K562 (cell line): ENCODE measurements at regions not wholly inside any gene's neighbourhood (a gene's known extent, or its start where the extent isn't known, plus 50 kb on each side); places are given as distances from the start of the nearest gene placed in this dataset.

Experiments
- CTCF ChIP-seq, 3 experiments: IDR thresholded peaks in 2 of 3; conservative IDR thresholded peaks in 1 of 3; 2 replicates each; pipeline ENCODE4 v1.5.1; 2011 to 2012; ENCODE audit warnings: low read length in 3 of 3, mild to moderate bottlenecking in 3 of 3, control low read depth in 2 of 3, improper control_type of control experiment in 1 of 3, inconsistent platforms in 1 of 3, low read depth in 1 of 3, mixed read lengths in 1 of 3, moderate library complexity in 1 of 3; ENCODE audit not compliant: insufficient read depth in 2 of 3
- MXI1 ChIP-seq: IDR thresholded peaks from 2 replicates; pipeline ENCODE4 v1.6.1; 2011; ENCODE audit warnings: low read depth, mild to moderate bottlenecking, improper control_type of control experiment, low read length

GRCh38 chr7:46006723-46007122 lies 85.7 kb upstream of the IGFBP3 start:
- TF ChIP-seq CTCF (IDR thresholded peaks at IDR 0.05 in 2 of 3, conservative IDR thresholded peaks at IDR 0.05 in 1 of 3; ENCODE audit: insufficient read depth in 2 of 3, low read depth in 1 of 3, low read length in 3 of 3) = no peak
- TF ChIP-seq MXI1 = no peak
